Inferior parietal cortex (tissue), 1 donor: ENCODE measurements at regions not wholly inside any gene's neighbourhood (a gene's known extent, or its start where the extent isn't known, plus 50 kb on each side); places are given as distances from the start of the nearest gene placed in this dataset.

Experiments
- DNase-seq: peaks from one replicate; pipeline ENCODE4 v3.0.0-alpha.2; 2016; ENCODE audit errors: extremely low spot score

DNA sequence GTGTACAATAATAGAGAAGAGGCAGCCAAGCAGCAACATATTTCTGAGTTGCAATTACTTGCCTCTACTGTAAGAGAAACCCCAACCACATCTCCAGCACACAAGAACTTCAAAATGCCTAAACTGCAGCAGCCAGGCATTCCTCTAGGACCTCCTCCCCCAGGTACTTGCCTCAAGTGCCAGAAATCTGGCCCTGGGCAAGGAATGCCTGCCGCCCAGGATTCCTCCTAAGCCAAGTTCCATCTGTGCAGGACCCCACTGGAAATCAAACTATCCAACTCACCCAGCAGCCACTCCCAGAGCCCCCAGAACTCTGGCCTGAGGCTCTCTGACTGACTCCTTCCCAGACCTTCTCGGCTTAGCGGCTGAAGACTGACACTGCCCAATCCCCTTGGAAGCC is 336.8 kb upstream of the RGMB start:
- DNase-seq = no peak

DNA sequence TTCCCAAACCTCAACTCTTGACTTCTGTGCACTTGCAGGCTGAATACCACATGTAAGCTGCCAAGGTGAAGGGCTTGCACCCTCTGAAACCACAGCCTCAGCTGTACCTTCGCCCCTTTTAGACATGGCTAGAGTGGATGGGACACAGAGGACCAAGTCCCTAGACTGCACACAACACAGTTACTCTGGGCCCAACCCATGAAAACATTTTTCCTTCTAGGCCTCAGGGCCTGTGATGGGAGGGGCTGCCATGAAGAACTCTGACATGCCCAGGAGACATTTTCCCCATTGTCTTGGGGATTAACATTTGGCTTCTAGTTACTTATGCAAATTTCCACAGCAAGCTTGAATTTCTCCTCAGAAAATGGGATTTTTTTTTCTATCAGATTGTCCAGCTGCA is 331.0 kb upstream of the RGMB start:
- no peak for DNase-seq

DNA sequence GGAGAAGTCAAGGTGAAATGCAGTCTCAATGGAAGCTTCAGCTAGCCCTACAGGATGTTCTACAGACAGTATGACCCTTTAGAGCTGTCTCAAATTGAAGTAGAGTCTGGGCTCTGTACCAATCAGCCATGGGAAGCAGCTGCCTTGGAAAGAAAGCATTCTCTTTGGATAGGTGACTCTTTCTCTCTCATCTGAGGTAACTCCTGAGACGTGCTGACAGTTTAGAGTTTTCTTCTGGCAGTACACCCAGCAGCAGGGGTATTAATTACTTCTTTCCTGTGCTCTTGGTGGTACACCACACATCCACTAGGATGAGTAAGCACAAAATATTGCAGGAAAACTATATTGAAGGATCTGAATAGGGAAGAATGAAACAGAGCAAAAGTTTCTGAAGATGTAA is 329.6 kb upstream of the RGMB start:
- no peak for DNase-seq

DNA sequence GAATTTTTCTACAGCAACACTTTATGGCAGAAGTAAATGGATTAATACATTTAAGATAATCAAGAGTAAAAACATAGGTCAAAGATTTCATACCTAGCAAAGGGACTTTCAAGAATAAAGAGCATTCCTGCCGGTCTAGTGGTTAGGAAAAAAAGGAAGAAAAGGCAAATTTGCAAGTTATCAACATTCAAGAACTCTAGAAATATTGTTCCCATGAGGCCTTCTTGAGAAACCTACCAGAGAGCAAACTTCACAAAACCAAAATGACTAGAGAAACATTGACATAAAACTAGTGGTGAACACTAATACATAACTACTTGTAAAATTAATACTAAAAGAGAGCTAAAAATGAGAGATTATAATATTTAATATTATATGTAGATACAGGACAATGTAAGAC is 320.2 kb upstream of the RGMB start:
- no peak for DNase-seq

DNA sequence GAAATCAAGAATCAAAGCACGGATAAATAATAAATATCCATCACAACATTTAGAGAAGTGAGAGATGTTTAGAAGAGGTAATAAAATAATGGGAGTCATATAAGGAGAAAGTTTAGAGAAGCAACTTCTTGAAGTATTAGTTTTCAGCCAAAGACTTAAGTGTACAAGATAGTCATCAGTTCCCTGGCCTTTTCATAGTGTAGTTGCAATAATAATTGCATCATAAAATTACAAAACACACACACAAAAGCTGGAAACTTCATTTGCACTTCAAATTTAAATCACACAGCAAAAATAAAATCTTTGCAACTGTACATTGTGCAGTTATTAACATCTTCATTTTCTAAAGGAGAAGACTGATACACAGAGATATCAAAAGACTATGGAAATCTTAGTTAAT is 319.1 kb upstream of the RGMB start:
- no peak for DNase-seq

DNA sequence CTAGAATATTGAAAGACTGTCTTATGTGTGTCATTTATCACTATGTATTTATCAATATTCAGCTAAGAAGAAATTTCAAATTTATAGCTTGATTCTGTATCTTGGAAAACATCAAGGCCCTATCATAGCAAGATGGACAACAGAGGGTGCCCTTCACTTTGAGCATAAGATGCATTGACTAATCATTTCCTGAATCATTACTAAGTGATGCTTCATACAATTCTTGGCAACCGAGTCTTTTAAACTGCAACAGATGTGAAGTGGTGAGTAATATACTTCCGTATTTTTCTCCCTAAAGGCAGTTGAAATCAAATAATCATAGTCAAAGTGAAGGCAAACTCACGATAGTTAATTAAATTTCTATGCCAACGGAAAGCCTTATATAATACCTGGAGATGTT is 318.6 kb upstream of the RGMB start:
- peak; percentile 29 for DNase-seq

DNA sequence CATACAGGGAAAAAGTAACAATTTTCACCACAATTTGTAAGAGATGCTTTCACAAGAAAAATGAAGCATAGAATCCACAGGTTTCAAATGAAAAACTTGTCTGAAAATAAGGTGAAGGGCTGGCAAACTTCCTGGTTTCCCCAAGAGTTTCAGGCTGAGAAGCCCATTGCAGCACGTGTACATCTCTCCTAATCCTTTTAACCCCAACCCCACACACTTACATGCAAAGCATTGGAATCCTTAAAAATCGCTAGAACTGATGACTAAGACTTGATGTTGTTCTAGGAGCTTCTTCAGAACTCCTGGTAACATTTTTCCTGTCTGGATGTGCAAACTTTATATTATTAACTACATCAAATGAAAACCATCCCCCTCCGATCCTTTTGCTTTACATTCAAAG is 317.8 kb upstream of the RGMB start:
- DNase-seq = no peak

DNA sequence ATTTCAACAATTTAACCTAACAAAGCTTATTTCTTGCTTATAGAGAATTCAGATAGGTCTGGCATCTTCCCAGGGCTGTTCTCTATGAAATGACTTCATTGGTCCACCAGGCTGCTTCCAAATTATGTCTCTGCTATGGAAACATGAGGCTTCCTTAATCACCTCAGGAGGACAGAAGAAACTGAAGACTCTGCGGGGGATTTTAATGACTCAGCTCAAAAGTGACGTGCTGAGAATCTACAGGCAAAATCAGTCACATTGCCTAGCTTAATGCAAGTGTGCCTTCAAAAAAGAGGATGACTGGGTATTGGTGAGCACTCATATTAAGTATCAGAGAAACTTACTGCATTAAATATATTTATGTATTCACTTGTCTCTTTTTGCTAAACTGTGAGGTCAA is 315.5 kb upstream of the RGMB start:
- DNase-seq = no peak

DNA sequence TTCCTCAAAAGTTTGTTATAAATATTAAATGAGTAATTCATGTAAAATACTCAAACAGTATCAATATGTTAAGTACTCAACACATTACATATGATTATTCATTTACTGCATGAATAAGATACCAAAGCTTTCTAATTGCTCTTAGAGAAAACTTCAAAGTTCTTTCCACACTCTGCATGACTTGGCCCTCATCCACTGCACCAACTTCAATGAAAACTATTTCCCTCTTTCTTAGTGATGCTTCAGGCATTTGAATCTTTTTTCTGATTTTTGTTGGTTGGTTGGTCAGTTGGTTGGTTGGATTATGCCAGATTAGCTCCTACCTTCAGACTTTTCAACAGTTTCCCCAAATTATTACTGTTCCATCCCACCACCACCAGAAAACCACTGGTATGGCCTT is 314.7 kb upstream of the RGMB start:
- no peak for DNase-seq

DNA sequence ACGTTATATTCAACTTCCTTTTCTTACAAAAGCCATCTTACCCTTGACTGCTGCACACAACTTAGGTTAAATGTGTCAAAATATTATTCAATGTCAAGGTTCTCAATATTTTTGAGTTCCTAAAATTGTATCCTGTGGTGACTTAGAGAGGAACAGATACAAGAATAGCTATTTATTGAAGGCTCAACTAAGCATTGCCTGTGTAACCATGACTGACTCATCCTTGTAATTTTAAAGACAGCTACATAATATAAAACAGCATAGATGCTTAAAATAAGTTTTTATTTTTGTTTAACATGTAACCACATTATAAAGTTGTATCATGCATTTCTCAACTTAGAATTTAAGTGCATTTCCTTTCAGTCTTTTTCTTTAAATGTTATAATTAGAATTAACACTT is 312.9 kb upstream of the RGMB start:
- DNase-seq = no peak

DNA sequence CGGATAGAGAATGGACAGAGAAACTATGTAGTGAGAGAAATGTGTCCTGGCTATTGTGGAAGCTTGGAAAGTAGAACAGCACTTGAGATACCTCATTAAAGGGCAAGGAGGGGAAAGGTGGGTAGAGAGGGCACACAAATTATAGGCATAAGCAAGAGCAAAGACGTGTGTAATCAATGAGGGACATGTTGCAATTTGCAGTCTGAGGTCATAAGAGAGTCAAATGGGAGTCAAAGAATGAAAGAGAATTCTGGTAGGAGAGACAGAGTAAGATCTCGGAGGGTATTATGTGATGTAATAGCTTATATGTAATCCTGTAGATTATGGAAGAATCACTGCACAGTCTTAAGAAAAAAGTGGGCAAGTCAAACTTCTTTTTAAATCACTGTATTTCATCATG is 312.0 kb upstream of the RGMB start:
- no peak for DNase-seq

DNA sequence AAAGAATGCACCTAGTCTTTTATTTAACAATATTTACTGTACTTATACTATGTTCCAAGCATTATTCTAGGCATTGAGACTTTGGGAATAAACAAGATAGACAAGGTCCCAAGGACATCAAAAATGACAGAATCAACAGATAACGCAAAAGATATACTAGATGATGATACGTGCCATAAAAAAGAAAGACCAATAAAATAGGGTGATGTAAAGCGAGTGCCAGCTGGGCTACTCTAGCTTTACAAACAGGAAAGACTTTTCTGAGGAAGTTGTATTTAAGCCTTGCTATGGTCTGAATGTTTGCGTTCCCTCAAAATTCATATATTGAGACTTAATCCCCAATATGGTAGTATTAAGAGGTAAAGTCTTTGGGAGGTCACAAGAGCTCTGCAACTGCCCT is 310.2 kb upstream of the RGMB start:
- DNase-seq = no peak

DNA sequence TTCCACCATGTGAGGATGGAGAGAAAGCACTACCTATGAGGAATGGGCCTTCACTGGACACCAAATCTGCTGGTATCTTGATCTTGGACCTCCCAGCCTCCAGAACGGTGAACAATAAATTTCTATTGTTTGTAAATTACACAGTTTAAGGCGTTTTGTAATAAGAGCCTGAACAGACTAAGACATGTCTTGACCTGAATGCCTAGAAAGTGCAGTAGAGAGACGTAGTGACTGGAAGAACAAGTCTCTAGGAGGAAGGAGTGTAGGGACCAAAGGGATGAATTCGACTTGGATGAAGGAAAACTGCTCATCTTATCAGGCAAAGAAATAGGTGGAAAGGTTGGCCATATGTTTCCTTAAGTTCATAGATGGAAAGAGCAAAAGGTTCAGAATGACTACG is 309.8 kb upstream of the RGMB start:
- DNase-seq = no peak

DNA sequence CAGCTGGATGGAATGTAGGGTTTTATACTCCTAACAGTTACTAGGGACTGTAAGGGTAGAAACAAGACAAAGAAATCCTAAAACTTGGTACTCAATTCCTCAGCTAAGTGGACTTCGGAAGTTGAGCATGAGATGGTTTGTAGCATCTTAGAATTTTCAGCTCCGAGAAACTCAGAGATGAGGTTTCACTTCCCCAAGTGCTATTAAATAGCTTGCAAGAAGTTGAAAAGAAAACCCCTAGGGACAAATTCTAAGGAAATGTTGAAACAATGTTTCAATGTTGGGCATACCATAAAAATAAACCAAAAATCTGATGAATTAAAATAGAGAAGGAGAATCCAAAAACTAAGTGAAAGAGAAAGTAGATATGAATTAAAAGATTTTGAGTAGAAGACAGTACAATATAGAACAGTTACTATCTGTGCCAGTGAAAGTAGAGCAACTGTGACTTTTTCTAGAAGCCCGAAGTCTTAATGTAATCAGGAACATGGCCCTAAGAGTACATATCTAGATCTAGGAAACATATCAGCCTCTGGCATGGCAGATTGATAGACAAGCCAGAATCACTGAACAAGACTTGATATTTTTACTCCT is 308.6 kb upstream of the RGMB start:
- no peak for DNase-seq

DNA sequence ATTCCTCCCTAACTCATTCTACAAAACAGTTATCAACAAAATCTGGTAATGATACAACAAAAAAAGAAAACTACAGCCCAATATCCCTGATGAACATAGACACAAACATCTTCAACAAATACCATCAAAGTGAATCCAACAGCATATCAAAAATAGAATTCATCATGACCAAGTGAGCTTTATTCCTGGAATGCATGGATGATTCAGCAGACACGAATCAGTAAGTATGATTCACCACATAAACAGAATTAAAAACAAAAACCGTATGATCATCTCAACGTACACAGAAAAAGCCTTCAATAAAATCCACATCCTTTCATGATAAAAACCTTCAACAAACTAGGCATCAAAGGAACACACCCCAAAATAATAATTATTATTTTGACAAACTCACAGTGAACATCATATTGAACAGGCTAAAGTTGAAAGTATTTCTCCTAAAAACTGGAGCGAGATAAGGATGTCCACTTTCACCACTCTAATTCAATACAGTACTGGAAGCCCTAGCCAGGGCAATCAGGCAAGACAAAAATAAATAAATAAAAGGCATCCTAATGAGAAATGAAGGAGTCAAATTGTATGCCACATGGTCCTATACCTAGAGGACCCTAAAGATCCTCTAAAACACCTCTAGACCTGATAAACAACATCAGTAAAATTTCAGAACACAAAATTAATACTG is 305.1 kb upstream of the RGMB start:
- no peak for DNase-seq

DNA sequence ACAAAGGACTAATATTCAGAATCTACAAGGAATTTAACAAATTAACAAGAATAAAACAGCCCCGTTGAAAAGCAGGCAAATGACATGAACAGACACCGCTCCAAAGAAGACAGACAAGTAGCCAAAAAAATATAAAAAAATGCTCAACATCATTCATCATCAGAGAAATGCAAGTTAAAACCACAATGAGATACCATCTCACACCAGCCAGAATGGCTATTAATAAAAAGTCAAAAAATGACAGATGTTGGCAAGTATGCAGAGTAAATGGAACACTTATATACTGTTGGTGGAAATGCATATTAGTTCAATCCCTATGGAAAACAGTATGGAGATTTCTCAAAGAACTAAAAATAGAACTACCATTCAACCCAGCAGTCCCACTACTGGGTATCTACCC is 302.7 kb upstream of the RGMB start:
- no peak for DNase-seq

DNA sequence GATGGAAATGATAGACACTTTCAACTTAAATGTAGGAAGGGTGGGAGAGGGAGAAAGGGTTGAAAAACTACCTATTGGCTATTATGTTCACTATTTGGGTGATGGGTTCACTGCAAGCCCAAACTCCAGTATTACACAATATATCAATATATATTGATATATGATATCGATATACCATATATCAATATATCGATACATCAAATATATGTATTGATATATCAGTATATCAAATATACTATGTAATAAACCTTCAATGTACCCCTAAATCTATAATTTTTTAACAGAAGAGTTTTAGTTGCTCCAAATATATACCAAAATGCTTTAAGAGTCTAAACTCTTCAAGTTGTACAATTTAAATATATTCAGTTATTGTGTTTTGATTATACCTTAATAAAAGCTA is 302.0 kb upstream of the RGMB start:
- no peak for DNase-seq

DNA sequence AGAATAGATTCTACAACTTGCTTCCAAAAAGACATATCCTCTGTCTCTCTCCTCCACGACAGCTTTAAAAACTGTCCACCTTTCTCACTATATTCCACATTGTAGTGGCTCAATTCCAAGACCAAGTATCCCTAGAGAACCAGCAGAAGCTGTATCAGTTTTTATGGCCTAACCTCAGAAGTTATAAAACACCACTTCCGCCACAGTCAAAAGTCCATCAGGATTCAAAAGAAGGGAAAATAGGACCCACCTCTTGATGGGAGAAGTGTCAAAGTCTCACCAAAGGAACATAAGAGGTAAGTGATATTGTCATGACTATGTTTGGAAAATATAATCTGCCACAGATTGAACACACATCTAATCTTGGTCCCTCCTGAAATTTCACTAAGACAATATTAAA is 299.2 kb upstream of the RGMB start:
- no peak for DNase-seq

DNA sequence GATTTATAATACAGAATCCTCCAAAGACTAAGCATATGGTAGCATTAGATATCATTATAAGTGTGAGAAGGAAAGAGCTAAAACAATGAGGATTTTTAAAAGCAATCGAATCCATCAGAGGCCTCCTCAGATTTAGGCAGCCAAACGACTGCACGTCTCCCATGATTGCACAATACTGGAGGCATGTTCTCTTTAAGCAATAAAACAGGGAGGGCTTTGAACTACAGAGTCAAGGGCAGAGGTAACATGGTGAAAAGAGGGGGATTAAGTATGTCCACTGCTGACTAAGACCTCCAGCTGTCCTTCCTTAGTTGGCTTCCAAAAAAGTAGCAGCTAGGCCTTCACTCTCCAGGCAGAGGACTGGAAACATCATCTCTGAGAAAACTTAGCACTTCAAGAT is 298.7 kb upstream of the RGMB start:
- no peak for DNase-seq

DNA sequence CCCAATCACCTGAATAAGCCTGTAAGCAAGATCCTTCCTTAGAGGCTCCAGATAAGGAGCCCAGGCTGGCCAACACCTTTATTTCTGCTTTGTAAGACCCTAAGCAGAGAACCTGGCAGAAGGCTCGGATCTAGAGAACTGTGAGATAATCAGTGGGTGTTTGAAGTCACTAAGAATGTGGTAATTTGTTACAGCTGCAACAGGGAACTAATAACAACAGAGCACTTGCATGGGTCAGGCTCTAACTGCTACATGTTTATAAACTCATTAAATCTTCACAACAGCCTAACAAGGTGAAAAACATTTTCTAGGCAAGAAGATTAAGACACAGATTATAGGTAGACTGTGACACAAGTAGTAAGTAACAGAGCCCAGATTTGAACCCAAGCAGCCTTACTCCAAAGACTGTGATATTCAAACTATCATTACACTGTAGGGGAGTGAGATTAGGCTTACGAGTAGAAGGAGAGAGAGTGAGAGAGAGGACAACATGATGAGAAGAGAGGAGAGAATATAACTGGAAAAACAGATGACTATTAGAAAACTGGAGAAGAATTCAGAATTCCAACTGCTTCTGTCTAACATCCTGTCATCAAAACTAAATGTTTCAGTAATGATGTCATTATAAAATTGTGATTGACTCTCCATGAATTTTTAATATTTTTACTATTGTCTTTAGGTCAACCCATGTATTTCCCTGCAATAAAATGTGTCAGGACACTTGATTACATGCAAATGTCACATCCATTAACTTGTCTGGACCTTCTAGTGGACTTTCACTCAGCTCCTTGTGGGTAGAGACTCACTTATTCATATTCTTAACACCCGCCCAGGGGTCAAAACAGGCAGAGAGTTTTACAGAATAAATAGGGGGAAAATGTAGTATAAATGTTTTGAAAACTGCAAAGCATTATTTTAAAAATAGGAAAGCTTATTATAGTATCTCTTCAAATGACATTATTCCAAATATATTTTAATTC is 290.9 kb upstream of the RGMB start:
- DNase-seq = no peak

DNA sequence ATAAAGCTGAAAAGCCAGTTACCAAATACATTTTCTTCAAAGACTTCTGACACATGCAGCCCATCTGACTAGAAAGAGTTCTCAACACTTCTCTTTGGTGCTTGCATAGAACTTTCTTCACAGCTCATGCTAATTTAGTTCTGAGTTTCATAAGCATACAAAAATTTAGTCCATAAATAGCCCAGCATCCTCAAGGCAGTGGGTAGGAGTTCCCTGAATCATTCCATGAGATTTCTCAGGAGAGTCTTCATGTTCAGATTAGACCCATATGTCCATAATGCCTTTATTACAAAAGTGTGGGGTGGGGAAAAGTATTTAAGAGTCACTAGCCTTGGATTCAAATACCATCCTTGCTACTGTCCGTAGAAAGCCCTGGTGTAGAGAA is 290.2 kb upstream of the RGMB start:
- DNase-seq = peak; percentile 47

DNA sequence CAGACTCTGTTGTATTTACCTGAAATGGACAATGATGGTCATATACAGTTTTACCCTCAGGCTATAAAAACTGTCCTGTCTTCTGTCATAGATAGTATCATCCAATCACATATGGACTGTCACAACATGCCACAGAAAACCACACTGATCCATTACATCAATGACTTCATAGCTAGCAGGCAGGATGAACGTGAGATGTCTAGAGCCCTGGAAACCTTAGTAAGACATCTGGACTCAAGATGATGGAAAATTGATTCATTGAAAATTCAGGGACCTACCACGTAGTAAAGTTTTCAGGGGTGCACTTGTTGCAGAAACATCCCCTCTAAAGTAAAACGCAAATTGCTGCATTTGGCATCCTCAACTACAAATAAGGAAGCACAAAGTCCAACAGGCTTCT is 284.4 kb upstream of the RGMB start:
- no peak for DNase-seq

DNA sequence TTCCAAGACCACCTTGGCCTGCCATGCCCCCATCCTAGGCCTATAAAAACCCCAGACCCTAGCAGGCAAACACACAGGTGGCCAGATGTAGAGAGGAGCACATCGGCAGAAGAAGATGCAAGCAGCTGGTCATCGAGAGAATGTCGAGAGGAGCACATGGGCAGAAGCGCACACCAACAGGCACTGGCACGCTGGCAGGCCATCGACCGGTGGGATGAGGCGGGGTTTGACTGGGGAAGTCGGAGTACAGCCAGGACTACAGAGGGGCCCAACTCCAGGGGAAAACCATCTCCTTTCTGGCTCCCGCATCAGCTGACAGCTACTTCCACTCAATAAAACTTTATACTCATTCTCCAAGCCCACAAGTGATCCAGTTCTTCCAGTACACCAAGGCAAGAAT is 283.1 kb upstream of the RGMB start:
- no peak for DNase-seq
